Hematopoietic multipotent progenitor cell treated with erythropoietin and hydrocortisone succinate and interleukin-3 and kit ligand, for 17 days (in vitro differentiated cells): ENCODE measurements at regions not wholly inside any gene's neighbourhood (a gene's known extent, or its start where the extent isn't known, plus 50 kb on each side); places are given as distances from the start of the nearest gene placed in this dataset.
"Not testable (repeated sequence)": the region's sequence is repeated elsewhere in the genome, so short reads cannot be mapped to it uniquely, and the experiment has no call there.

Source experiments
- DNase-seq: peaks from one replicate; pipeline ENCODE4 v3.0.0-alpha.2; 2015; ENCODE audit warnings: low spot score

DNA sequence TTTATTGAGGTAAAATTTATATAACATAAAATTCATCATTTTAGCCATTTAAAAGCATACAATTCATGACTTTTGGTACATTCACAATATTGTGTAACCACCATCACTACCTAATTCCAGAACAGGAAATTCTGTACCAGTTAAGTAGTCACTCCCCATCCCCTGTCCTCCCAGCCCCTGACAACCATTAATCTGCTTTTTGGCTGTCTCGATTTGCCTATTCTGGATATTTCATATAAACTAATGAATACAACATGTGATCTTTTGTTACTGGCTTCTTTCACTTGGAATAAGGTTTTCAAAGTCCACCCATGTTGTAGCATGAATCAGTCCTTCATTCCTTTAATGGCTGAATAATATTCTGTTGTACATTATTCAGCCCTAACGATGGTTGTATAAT, 115.6 kb upstream of the KLF14 start:
- DNase-seq: no peak

DNA sequence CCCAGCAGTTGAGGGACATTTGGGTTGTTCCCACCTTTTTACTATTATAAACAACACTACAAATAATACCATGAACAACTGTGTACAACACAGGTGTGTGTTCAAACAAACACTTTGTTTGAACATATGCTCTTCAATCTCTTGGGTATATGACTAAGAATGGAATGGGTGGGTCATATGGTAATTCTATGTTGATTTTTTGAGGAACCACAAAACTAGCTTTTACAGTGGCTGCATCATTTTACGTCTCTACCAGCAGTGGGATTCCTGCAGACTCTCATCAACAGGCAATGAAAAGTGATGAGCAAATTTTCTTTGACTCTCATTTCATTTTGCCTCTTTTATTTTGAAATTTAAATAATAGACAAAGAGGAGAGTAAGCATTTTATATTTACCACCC, 116.9 kb upstream of the KLF14 start:
- no peak for DNase-seq

- DNase-seq: no peak
Observed at GRCh38 chr7:130852867-130853266, 118.9 kb upstream of the KLF14 start.

DNA sequence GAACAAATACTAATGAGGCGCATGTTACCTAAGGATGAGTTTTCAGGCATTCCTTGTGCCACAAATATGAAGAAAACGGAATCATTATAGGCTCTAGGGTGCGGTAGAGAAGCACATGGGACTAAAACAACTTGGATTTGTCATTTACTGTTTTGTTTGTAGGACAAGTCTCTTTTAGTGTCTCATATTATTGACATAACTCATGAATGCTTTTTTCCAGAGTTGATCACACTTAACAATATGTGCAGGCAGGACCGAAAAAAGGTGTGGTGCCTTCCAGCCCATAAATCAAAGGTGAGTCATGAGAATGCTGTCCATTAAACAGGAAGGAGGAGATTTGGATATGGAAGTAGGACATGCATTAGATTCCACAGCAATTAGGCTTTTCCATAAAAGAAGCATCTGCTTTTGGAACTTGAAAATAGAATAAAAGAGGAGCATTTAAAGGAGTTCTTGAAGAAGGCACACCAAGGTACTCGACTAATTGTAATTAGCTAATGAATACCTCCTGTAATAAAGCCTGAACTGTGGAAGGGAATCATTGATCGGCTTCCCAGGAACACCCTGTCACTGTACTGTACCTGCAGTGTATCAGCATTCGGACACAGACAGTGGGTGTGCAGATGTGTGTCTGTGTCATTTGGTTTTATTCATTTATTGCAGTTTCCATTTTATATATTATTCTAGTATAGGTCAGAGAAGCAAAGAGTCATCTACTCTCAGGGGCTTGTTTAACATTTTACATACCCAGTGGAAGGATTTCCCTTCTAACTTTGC, 119.7 kb upstream of the KLF14 start:
- DNase-seq: no peak

DNA sequence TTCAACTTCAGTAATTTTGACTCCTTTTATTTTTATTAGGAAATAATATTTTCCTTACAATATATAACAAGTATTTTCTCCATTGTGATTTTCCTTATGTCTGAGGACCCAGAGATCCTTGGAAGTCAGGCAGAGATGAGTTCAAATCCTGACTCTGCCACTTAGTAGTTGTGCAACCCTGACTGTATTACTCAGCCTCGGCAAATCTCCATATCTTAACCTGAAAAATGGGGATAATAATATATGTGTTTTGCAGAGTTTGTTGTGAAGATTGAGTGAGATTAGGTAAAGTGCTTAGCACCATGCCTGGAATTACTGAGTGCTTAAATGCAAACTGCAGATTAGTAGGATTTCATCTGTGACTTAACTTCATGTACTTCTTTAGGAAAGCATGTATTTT, 120.5 kb upstream of the KLF14 start:
- no peak for DNase-seq

- DNase-seq: no peak
Observed at GRCh38 chr7:130856866-130857265, 122.9 kb upstream of the KLF14 start.

DNA sequence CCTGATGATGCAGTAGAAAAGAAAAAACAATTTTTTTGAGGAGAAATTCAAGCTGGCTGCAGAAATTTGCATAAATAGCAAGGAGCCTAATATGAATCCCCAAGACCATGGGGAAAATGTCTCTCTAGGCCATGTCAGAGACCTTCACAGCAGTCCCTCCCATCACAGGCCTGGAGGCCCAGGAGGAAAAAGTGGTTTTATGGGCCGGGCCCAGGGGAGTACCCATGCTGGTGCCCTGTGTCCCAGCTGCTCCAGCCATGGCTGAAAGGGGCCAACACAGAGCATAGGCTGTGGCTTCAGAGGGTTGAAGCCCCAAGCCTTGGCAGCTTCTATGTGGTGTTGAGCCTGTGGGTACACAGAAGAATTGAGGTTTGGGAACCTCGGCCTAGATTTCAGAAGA, 126.8 kb upstream of the KLF14 start:
- not testable (repeated sequence) for DNase-seq

GRCh38 chr7:130865408-130866236, 131.6 kb upstream of the KLF14 start:
- no peak for DNase-seq

GRCh38 chr7:130867039-130867438, 133.0 kb upstream of the KLF14 start:
- no peak for DNase-seq

DNA sequence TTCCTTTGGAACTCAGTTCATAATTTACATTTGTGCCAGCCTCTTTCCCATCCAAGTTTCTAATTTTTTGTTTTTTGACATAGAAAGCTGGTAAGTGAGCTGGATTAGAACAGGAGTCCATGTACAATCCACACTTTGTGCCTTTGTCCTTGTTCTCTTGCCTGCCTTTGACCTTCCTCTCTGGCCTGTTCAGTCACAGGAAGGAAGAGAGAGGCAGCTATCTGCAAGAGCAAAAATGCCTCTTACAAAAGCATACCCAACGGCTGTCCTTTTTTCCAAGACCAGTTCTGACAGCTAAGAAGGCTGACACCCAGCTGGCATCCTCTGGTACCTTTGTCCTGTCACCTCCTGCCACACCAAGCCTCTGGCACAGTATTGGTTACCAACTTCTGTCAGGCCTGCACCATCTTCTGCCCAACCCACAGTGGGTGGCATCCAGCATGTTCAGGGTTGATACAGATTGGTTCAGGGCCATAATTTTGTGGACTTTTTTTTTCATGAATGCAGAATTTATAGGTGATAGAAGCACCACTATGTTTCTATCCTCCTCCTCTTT, 133.7 kb upstream of the KLF14 start:
- no peak for DNase-seq

DNA sequence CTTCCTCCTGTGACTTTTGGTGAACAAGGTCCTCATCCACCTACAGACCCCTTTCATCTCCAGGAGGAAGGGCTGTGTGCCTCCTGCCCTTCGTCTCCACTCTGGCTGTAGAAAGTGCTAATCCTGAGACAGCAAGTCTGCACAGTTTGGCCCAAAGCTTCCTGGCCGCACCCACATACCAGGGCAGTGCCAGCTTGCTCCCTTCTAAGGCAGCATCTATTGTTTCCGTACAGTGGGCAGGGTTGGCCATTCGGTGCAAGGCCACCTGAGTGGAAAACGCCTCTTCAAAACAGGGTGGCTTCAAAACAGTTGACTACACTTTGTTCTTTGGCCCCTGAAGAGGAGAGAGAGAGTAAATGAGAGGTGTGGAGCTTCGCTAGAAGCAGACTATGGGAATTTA, 134.1 kb upstream of the KLF14 start:
- no peak for DNase-seq

- no peak for DNase-seq
Observed at GRCh38 chr7:130869918-130870317, 135.9 kb upstream of the KLF14 start.

DNA sequence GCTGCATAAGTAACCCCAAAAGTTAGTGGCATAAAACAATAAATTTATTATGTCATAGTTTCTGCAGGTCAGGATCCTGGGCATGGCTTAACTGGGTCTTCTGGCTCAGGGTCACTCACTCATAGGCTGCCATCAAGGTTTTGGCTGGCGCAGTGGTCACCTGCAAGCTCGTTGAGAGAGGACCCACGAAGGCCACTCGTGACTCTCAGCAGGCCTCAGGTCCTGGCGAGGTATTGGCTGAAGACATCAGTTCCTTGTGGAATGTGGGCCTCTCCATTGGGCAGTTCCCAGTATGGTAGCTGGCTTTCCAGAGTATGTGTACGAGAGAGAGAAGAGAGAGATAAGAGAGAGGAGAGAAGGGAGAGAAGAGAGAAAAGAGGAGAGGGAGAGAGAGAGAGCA, 138.3 kb upstream of the KLF14 start:
- DNase-seq: no peak

DNA sequence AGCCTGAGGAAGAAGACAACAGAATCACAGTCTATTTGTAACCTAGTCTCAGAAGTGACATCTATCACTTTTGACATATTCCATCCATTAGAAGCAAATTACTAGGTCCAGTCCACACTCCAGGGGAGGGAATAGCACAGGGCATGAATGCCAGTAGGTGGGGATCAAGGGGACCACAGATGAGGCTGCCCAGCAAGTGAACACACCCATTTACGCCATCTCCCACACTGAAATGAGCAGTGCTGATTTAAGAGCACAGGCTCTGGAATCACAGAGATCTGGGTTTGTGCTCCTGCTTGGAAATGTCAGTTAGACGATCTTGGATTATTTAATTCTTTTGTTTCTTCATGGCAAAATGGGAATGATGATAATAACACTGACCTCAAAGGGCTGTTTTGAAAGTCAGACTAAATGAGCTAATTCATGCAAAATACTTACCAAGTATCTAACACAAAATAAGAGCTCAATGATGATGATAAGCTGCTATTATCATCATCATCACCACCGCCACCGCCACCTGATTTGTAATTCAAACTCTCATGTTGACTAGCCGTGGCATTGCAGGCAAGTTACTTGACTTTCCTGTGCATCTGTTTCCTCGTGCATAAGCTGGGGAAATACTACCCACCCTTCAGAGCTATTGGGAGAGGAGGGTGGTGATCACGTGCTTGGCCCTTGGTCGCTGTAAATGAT, 138.9 kb upstream of the KLF14 start:
- no peak for DNase-seq

GRCh38 chr7:130874071-130874915, 140.3 kb upstream of the KLF14 start:
- no peak for DNase-seq

GRCh38 chr7:130875265-130875741, 141.3 kb upstream of the KLF14 start:
- peak; percentile 30 for DNase-seq

GRCh38 chr7:130875901-130876300, 141.9 kb upstream of the KLF14 start:
- DNase-seq: no peak

DNA sequence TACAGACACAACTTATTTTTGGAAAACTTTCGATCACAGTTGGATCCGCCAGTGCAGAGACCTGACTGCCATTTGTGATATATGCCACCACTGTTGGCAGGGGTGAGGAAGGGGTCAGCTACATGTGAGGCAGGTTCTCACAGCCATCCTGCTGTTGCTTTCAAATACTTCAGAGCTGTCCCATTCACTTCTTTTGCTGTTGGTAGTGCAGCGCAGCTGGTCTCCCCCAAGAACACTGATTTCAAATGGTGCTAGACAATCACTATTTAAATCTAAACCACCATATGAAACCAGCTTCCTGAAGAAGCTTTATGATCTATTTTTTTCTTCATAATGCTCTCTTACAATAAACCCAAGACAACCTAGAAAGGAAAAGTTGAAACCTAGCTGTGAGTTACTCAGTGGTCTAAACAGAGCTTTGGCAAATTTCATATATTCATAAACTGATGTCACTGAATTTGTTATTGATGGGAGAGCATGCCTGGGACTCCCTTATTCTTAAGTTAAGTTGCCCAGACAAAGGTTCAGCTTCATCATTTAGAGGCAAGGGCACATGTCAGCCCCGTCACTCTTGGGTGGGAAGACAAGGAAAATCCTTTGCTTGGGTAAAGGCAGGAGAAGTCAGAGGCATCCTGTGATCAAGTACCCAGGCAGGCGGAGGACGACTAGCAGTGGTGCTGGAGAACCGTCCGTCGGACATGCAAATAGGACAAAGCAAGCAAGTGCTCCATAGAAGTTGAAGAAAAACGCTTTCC, 143.4 kb upstream of the KLF14 start:
- DNase-seq: no peak

- DNase-seq: no peak
Observed at GRCh38 chr7:130877991-130878305, 143.9 kb upstream of the KLF14 start.

DNA sequence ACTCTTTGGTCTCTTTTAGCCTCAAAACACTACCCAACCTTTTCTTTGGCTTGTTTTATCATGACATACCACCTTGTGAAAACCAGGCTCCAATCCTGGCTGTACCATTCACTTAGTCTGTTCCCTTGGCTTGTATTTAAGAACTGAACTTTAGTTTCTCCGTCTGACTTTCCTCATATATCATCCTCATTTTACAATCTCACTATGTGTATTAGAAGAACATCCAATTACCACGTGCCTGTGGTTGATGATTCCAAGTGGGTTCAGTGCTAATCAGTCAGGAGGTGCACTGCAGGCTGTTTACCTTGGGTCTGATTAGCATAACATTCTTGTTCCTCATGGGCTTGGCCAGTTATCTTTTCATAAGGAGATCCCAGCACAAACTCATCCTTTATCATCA, 144.8 kb upstream of the KLF14 start:
- DNase-seq: no peak

- DNase-seq: no peak
Observed at GRCh38 chr7:130879191-130879590, 145.2 kb upstream of the KLF14 start.
